ENCODE measurements at regions not wholly inside any gene's neighbourhood (a gene's known extent, or its start where the extent isn't known, plus 50 kb on each side); places are given as distances from the start of the nearest gene placed in this dataset.

DNA sequence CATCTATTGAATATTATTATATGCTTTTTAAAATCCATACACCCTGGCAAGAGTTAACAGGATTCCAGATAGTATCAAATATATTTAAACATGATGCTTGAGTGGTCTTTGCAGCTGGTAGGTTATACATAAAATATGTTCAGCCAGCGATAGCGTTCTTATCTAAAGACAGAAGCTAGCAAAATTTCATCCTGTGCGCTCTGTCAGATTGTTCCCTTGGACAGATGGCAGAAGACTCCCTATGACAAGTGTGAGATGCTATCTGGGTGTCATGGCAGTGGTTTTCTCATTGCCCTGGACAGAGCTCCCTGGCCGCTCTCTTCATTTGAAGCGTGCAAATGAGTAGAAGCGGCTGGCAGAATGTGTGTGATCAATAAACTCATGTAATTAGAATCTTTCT lies 175.2 kb upstream of the SOX14 start:
- TF ChIP-seq, protein P1, sequence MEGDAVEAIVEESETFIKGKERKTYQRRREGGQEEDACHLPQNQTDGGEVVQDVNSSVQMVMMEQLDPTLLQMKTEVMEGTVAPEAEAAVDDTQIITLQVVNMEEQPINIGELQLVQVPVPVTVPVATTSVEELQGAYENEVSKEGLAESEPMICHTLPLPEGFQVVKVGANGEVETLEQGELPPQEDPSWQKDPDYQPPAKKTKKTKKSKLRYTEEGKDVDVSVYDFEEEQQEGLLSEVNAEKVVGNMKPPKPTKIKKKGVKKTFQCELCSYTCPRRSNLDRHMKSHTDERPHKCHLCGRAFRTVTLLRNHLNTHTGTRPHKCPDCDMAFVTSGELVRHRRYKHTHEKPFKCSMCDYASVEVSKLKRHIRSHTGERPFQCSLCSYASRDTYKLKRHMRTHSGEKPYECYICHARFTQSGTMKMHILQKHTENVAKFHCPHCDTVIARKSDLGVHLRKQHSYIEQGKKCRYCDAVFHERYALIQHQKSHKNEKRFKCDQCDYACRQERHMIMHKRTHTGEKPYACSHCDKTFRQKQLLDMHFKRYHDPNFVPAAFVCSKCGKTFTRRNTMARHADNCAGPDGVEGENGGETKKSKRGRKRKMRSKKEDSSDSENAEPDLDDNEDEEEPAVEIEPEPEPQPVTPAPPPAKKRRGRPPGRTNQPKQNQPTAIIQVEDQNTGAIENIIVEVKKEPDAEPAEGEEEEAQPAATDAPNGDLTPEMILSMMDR (conservative IDR thresholded peaks at IDR 0.05; ENCODE audit: low read length) = no peak
- no peak for TF ChIP-seq EZH2phosphoT487 (IDR thresholded peaks at IDR 0.05; ENCODE audit: borderline replicate concordance)
